Natural killer cell treated with Interleukin-12 subunit alpha and Interleukin-12 subunit beta and Interleukin-15 and Interleukin-18, amount 100 ng/mL, for 72 hours (primary cell): ENCODE measurements at regions not wholly inside any gene's neighbourhood (a gene's known extent, or its start where the extent isn't known, plus 50 kb on each side); places are given as distances from the start of the nearest gene placed in this dataset.
"Not testable (repeated sequence)": the region's sequence is repeated elsewhere in the genome, so short reads cannot be mapped to it uniquely, and the experiment has no call there.

Experiments used
- ATAC-seq, 2 donors: fragments of 150-1000 bp; cut with Tn5 transposase in 1 of 2; sonication (Bioruptor Pico), chemical (Tn5 transposase) in 1 of 2; 2 replicates each; pipeline ENCODE4 v1.10.0; 2021
- DNase-seq: peaks from one replicate; pipeline ENCODE4 v3.0.0; 2022; ENCODE audit warnings: low spot score
- H3K27ac Mint-ChIP-seq, 2 donors: 1 replicate in 1 of 2; 2 replicates in 1 of 2; pipeline ENCODE4 v1.8.0; 2022; ENCODE audit warnings: mixed read lengths in 2 of 2, mild to moderate bottlenecking in 1 of 2, moderate library complexity in 1 of 2
- H3K27me3 Mint-ChIP-seq, 2 donors: 1 replicate in 1 of 2; 2 replicates in 1 of 2; pipeline ENCODE4 v1.8.0; 2022; ENCODE audit warnings: mixed read lengths in 2 of 2
- H3K36me3 Mint-ChIP-seq: one replicate; pipeline ENCODE4 v1.8.0; 2022; ENCODE audit warnings: mixed read lengths
- H3K4me1 Mint-ChIP-seq, 2 donors: 1 replicate in 1 of 2; 2 replicates in 1 of 2; pipeline ENCODE4 v1.8.0; 2022; ENCODE audit warnings: low read depth in 2 of 2, mixed read lengths in 2 of 2, mild to moderate bottlenecking in 1 of 2
- H3K4me3 Mint-ChIP-seq: one replicate; pipeline ENCODE4 v1.8.0; 2022; ENCODE audit warnings: mixed read lengths
- H3K9me3 Mint-ChIP-seq: 2 replicates; pipeline ENCODE4 v1.8.0; 2022; ENCODE audit warnings: mixed read lengths

GRCh38 chr21:6093870-6094269, 4427.5 kb upstream of the TPTE start:
- DNase-seq, H3K9me3 Mint-ChIP-seq, ATAC-seq, H3K36me3 Mint-ChIP-seq, H3K4me3 Mint-ChIP-seq, H3K4me1 Mint-ChIP-seq, H3K27ac Mint-ChIP-seq, H3K27me3 Mint-ChIP-seq: not testable (repeated sequence)

- not testable (repeated sequence) for H3K27ac Mint-ChIP-seq, DNase-seq, H3K4me3 Mint-ChIP-seq, H3K36me3 Mint-ChIP-seq, H3K27me3 Mint-ChIP-seq, H3K9me3 Mint-ChIP-seq, H3K4me1 Mint-ChIP-seq, ATAC-seq
Measured at GRCh38 chr21:6095304-6095703, 4426.1 kb upstream of the TPTE start.

GRCh38 chr21:6096560-6097424, 4424.6 kb upstream of the TPTE start:
- not testable (repeated sequence) for H3K9me3 Mint-ChIP-seq, DNase-seq

GRCh38 chr21:6097736-6098135, 4423.6 kb upstream of the TPTE start:
- H3K27me3 Mint-ChIP-seq, ATAC-seq, H3K4me1 Mint-ChIP-seq, H3K36me3 Mint-ChIP-seq, DNase-seq, H3K9me3 Mint-ChIP-seq, H3K27ac Mint-ChIP-seq, H3K4me3 Mint-ChIP-seq: not testable (repeated sequence)

More at GRCh38 chr21:6096560-6097424, 4424.6 kb upstream of the TPTE start:
- H3K36me3 Mint-ChIP-seq, H3K4me3 Mint-ChIP-seq, H3K27ac Mint-ChIP-seq, H3K4me1 Mint-ChIP-seq, ATAC-seq, H3K27me3 Mint-ChIP-seq: not testable (repeated sequence)

GRCh38 chr21:6098191-6098935, 4423.0 kb upstream of the TPTE start:
- H3K9me3 Mint-ChIP-seq, H3K4me1 Mint-ChIP-seq, ATAC-seq, H3K27ac Mint-ChIP-seq, H3K36me3 Mint-ChIP-seq, DNase-seq, H3K27me3 Mint-ChIP-seq, H3K4me3 Mint-ChIP-seq: not testable (repeated sequence)

- not testable (repeated sequence) for H3K4me3 Mint-ChIP-seq, H3K9me3 Mint-ChIP-seq, H3K27me3 Mint-ChIP-seq, ATAC-seq, H3K27ac Mint-ChIP-seq, DNase-seq, H3K4me1 Mint-ChIP-seq, H3K36me3 Mint-ChIP-seq
Measured at GRCh38 chr21:6101588-6101987, 4419.8 kb upstream of the TPTE start.

- not testable (repeated sequence) for H3K27ac Mint-ChIP-seq, H3K36me3 Mint-ChIP-seq, H3K4me1 Mint-ChIP-seq, H3K9me3 Mint-ChIP-seq, H3K27me3 Mint-ChIP-seq, H3K4me3 Mint-ChIP-seq, DNase-seq
- peak; percentile 50 to 67 for ATAC-seq
Measured at GRCh38 chr21:6104546-6104945, 4416.8 kb upstream of the TPTE start.

GRCh38 chr21:6106686-6107567, 4414.5 kb upstream of the TPTE start:
- H3K27me3 Mint-ChIP-seq, H3K4me1 Mint-ChIP-seq, H3K36me3 Mint-ChIP-seq: not testable (repeated sequence)

GRCh38 chr21:6108894-6109293, 4412.5 kb upstream of the TPTE start:
- H3K9me3 Mint-ChIP-seq, ATAC-seq, H3K4me1 Mint-ChIP-seq, H3K4me3 Mint-ChIP-seq, H3K36me3 Mint-ChIP-seq, DNase-seq, H3K27ac Mint-ChIP-seq, H3K27me3 Mint-ChIP-seq: not testable (repeated sequence)

More at GRCh38 chr21:6106686-6107567, 4414.5 kb upstream of the TPTE start:
- H3K4me3 Mint-ChIP-seq, H3K9me3 Mint-ChIP-seq, ATAC-seq, DNase-seq, H3K27ac Mint-ChIP-seq: not testable (repeated sequence)

- ATAC-seq, H3K4me3 Mint-ChIP-seq, DNase-seq, H3K36me3 Mint-ChIP-seq, H3K27ac Mint-ChIP-seq, H3K27me3 Mint-ChIP-seq, H3K9me3 Mint-ChIP-seq, H3K4me1 Mint-ChIP-seq: not testable (repeated sequence)
Measured at GRCh38 chr21:6109774-6110173, 4411.6 kb upstream of the TPTE start.

GRCh38 chr21:6110716-6111343, 4410.6 kb upstream of the TPTE start:
- peak; percentile 97 to 98 for ATAC-seq
- not testable (repeated sequence) for H3K36me3 Mint-ChIP-seq, H3K27me3 Mint-ChIP-seq, H3K4me3 Mint-ChIP-seq, H3K9me3 Mint-ChIP-seq, H3K27ac Mint-ChIP-seq, H3K4me1 Mint-ChIP-seq, DNase-seq

GRCh38 chr21:6111354-6111753, 4410.0 kb upstream of the TPTE start:
- not testable (repeated sequence) for DNase-seq, H3K27me3 Mint-ChIP-seq, H3K4me1 Mint-ChIP-seq, H3K36me3 Mint-ChIP-seq, H3K4me3 Mint-ChIP-seq, H3K9me3 Mint-ChIP-seq, H3K27ac Mint-ChIP-seq
- peak; percentile 24 to 34 for ATAC-seq

- not testable (repeated sequence) for H3K27ac Mint-ChIP-seq, H3K9me3 Mint-ChIP-seq, H3K4me1 Mint-ChIP-seq, ATAC-seq, H3K27me3 Mint-ChIP-seq, H3K4me3 Mint-ChIP-seq, H3K36me3 Mint-ChIP-seq
- peak; percentile 49 for DNase-seq
Measured at GRCh38 chr21:6118336-6118735, 4403.0 kb upstream of the TPTE start.
